22Rv1 (cell line): ENCODE measurements at regions not wholly inside any gene's neighbourhood (a gene's known extent, or its start where the extent isn't known, plus 50 kb on each side); places are given as distances from the start of the nearest gene placed in this dataset.

Source experiments
- CTCF ChIP-seq: fragments of 450-650 bp; IDR thresholded peaks from 2 replicates; pipeline ENCODE4 v1.5.1; 2017; ENCODE audit warnings: mild to moderate bottlenecking
- ZFX ChIP-seq: fragments of 450-650 bp; IDR thresholded peaks from 2 replicates; pipeline ENCODE4 v1.6.1; 2017; ENCODE audit warnings: antibody characterized with exemption, borderline replicate concordance

GRCh38 chr15:92232317-92232716 lies 161.4 kb upstream of the ST8SIA2 start:
- TF ChIP-seq ZFX (no peak), CTCF (no peak)
